ENCODE measurements at regions not wholly inside any gene's neighbourhood (a gene's known extent, or its start where the extent isn't known, plus 50 kb on each side); places are given as distances from the start of the nearest gene placed in this dataset.

DNA sequence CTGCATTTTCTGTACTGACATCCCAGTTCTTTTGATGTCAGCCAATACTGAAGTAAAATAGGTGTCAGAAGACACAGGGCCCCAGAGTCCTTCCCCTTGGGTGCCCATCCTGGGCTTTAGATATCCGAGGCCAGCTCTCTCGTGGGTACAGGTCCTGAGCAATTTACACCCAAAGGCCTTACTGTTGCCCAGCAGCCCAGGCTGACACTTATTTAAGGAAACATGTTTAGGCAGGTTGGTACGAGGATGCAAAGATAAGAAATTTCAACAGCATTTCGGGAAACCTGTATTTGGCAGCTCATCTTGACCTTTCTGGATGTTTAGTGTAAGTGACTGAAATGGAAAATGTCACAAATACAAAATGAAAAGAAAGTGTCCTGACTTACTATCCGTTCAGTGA, 130.0 kb upstream of the IL12A start:
- TF ChIP-seq, protein P1, sequence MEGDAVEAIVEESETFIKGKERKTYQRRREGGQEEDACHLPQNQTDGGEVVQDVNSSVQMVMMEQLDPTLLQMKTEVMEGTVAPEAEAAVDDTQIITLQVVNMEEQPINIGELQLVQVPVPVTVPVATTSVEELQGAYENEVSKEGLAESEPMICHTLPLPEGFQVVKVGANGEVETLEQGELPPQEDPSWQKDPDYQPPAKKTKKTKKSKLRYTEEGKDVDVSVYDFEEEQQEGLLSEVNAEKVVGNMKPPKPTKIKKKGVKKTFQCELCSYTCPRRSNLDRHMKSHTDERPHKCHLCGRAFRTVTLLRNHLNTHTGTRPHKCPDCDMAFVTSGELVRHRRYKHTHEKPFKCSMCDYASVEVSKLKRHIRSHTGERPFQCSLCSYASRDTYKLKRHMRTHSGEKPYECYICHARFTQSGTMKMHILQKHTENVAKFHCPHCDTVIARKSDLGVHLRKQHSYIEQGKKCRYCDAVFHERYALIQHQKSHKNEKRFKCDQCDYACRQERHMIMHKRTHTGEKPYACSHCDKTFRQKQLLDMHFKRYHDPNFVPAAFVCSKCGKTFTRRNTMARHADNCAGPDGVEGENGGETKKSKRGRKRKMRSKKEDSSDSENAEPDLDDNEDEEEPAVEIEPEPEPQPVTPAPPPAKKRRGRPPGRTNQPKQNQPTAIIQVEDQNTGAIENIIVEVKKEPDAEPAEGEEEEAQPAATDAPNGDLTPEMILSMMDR (IDR thresholded peaks at IDR 0.05): no peak
- H3K4me1 ChIP-seq: peaks cover 0 to 32% of the 10 kb centered on the region in 2 donors
- DNase-seq (ENCODE audit: low spot score in 2 of 2): no peak
- no peaks in the 10 kb centered on the region for H3K9me3 ChIP-seq
- no peaks in the 10 kb centered on the region for H3K36me3 ChIP-seq
- H3K27me3 ChIP-seq: no peaks in the 10 kb centered on the region
- no peak overlapping the region for H3K4me3 ChIP-seq
- intact Hi-C loops (cut with DNase I): no loop called here
- H3K27ac ChIP-seq: no peak overlapping the region

DNA sequence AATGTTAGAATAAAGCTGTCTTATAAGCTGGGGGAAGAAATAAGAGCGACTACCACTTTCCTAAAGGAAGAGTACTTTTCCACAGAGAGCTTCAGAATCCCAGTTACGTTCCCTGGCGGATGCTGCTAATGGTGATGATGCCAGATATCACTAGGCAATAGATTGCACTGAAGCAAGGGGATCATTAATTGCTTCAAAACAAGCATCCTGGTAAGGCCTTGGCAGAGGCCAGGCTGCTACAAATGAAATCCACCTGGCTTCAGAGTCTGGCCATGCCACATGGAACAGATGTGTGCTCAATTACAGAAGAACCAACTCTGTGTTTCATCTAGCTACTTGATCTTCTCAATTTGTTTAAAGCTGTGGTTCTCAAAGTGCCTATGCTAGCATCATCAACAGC, 129.2 kb upstream of the IL12A start:
- Histone ChIP-seq H3K36me3 (no peaks in the 10 kb centered on the region), H3K27me3 (no peaks in the 10 kb centered on the region), H3K9me3 (no peaks in the 10 kb centered on the region), H3K4me3 (no peak overlapping the region), H3K27ac (no peak overlapping the region), H3K4me1 (peaks cover 0 to 31% of the 10 kb centered on the region in 2 donors)
- TF ChIP-seq, protein P1 (IDR thresholded peaks at IDR 0.05): no peak
- DNase-seq (ENCODE audit: low spot score in 2 of 2): no peak
- intact Hi-C loops (cut with DNase I): no loop called here

DNA sequence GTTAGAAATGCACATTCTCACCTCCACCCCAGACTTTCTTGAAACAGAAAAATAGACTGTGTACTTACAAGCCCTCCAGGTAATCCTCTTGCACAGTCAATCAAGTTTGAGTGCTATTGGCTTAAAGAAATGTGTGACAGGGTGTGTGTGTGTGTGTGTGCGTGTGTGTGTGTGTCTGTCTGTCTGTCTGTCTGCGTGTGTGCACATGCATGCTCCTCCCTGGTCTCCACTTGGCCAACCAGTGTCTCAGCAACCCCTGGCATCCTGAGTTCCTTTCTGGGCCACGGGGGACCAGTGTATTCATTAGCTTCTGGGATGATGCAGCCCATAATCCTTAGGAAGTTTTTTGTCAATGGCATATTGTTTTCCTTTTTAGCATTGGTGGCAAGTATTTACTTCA, 128.8 kb upstream of the IL12A start:
- H3K27ac ChIP-seq: no peak overlapping the region
- no peaks in the 10 kb centered on the region for H3K9me3 ChIP-seq
- H3K4me1 ChIP-seq: peaks cover 1 to 31% of the 10 kb centered on the region in 2 donors
- intact Hi-C loops (cut with DNase I): no loop called here
- no peak for DNase-seq (ENCODE audit: low spot score in 2 of 2)
- H3K36me3 ChIP-seq: no peaks in the 10 kb centered on the region
- no peak overlapping the region for H3K4me3 ChIP-seq
- no peaks in the 10 kb centered on the region for H3K27me3 ChIP-seq
- TF ChIP-seq, protein P1 (IDR thresholded peaks at IDR 0.05): no peak

DNA sequence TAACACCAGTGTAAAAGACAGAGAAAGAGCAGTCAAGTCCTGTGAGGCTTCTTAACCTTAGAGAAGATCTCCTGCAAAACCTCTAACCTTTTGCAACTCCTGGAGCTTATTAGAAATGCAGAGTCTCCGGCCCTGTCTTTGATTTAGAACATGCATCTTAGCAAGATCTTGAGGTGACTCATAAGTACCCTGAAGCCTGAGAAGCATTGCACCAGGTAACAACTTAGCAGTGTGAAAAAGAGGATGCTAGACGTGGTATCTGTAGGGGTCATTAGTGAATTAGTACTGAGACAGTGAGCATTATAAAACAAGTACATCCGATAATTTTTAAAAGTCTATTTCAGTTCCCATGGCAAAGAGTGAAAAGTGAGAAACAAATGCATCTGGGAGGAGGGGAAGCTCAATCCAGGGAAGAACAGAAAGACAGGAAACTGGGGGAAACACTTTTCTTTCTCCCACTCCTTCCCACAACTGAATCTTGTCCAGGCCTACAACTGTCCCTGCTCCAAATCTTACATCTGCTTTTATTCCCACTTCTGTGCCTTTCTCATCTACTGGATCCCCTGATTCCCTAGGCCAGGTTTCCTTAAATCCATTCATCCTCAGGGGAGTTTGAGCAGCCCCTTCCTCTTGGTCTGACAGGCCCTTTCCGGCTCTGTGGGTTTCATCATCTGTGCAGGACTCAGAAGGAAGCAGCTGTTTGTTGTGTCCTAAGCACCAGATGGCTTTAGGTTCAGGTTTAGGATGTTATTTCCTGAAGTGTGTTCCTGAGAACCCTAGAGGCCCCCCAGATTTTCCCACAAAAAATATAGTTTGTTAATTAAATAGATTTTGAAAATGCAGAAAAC, 128.1 kb upstream of the IL12A start:
- no peak for DNase-seq (ENCODE audit: low spot score in 2 of 2)
- Histone ChIP-seq H3K27me3 (no peaks in the 10 kb centered on the region), H3K9me3 (no peaks in the 10 kb centered on the region), H3K4me1 (peaks cover 2 to 34% of the 10 kb centered on the region in 2 donors), H3K4me3 (no peak overlapping the region), H3K36me3 (no peaks in the 10 kb centered on the region), H3K27ac (no peak overlapping the region)
- intact Hi-C loops (cut with DNase I): no loop called here
- TF ChIP-seq, protein P1 (IDR thresholded peaks at IDR 0.05): no peak

DNA sequence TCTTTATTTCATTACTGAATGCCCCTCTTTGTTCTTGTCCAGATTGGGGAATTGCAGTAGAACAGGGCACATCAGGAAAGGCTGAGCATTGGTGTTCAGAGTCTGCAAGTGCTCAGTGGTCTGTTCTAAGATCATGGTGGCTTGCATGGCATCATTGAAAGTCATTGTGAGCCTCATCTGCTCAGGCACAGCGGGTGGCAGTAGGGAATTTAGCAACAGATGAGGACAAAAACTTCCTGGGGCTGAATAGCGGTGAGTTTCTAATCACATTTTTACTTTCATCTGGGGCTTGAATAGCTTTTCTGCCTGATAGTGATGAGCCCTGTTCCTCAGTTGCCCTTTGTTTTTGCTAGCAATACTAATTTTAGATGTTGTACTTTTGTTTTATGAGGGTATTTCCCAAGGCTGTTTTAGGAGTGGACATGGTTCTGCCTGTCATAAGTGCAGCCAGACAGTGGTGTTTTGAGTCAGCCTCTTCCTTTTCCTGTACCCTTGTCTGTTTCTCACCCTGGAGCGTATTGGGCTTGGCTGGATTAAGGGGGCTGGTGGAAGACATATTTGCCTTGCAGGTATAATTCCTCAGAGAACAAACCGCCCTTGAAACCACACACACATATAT, 127.2 kb upstream of the IL12A start:
- no peak overlapping the region for H3K4me3 ChIP-seq
- TF ChIP-seq, protein P1 (IDR thresholded peaks at IDR 0.05): no peak
- peaks cover 2 to 31% of the 10 kb centered on the region in 2 donors for H3K4me1 ChIP-seq
- no peaks in the 10 kb centered on the region for H3K27me3 ChIP-seq
- intact Hi-C loops (cut with DNase I): no loop called here
- no peak for DNase-seq (ENCODE audit: low spot score in 2 of 2)
- H3K27ac ChIP-seq: no peak overlapping the region
- no peaks in the 10 kb centered on the region for H3K36me3 ChIP-seq
- no peaks in the 10 kb centered on the region for H3K9me3 ChIP-seq
